ENCODE measurements at regions not wholly inside any gene's neighbourhood (a gene's known extent, or its start where the extent isn't known, plus 50 kb on each side); places are given as distances from the start of the nearest gene placed in this dataset.

DNA sequence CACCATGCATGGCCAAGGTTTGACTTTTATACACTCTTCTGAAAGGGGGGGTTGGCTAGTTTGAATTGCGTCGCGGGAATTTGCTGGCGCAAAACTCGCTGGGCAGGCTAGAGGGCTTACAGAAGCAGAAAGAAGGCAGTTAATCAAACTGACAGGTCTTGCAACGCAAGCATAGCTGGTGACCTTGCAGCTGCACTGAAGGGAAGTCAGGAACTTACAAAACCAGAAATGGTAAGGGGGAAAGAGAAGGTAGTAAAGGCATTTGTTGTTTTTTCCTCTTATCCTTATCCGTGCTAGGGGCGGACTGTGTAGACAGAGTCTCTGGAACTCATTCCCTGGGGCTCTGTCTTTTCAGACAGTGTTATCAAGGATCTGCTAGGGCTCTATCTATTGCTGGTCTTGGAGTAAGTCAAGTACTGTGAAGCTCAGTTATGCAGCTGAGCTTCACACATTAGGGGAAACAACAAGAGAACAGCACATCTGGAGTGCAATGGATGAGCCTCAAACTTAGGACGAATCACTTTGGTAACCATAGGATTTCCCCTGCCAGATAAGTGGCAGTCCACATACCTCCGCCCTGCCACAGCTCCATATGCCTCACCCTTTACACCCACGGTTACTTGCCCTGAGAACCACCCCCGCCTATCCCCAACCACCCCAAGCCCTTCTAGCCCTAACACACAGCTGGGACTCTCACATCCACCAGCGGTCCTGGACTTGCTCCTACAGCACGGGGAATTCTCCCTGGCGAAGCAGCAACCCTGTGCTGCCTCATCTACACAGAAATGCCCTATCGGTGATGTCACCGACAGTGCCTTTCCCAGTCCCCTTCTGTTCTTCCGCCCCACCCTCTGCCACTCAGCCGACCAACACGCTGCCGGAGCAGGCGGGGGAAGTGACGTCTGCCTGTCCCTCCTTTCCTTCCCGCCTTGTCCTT lies 251.4 kb downstream of the FAM72C start:
- no peak overlapping the region for H4K5ac ChIP-seq (ENCODE audit: insufficient read length, low read depth, low read length)
- H2BK120ac ChIP-seq (replicated peaks; ENCODE audit: low read depth, low read length): no peak overlapping the region
- no peak overlapping the region for H3K27ac ChIP-seq (ENCODE audit: low read depth, low read length)
- H3K14ac ChIP-seq (ENCODE audit: insufficient read length): no peak overlapping the region
- no peaks in the 10 kb centered on the region for H3K23me2 ChIP-seq (ENCODE audit: low read depth, low read length)
- H3K4me3 ChIP-seq (ENCODE audit: extremely low read depth in 1 of 4, insufficient read depth in 2 of 4, low read depth in 3 of 4, low read length in 4 of 4): peak overlapping the region in 1 of 4 experiments; percentile 25; a peak in 1 of 8 replicates
- peak overlapping the region; percentile 71 for H3K18ac ChIP-seq (ENCODE audit: extremely low read depth, low read length)
- no peak overlapping the region for H3K56ac ChIP-seq (replicated peaks; ENCODE audit: insufficient read length, low read depth, low read length)
- H3K79me2 ChIP-seq (ENCODE audit: control insufficient read depth in 1 of 2, insufficient read depth in 2 of 2, low read length in 2 of 2): no peaks in the 10 kb centered on the region
- no peak overlapping the region for H3K4ac ChIP-seq (replicated peaks; ENCODE audit: insufficient read length, low read depth, low read length)
- no peak overlapping the region for H4K8ac ChIP-seq (ENCODE audit: extremely low read depth, insufficient read depth, low read length)
- no peak overlapping the region for H2BK15ac ChIP-seq (ENCODE audit: low read length)
- H3K4me1 ChIP-seq (replicated peaks in 1 of 4; ENCODE audit: control insufficient read depth in 3 of 4, insufficient read depth in 4 of 4, low read length in 3 of 4): 0 out of 7 replicates have a peak, but pooled peaks cover 0 to 2% (median 0%) of the 10 kb centered on the region in 4 experiments
- H2BK5ac ChIP-seq (ENCODE audit: low read depth, low read length): peak overlapping the region; percentile 99; the same call in 1 of the 2 replicates
- DNase-seq (ENCODE audit: low read depth in 1 of 2, low spot score in 2 of 2) (peak in 1 of 2 experiments; percentile 61), FAIRE-seq (no peak)
- H2AK5ac ChIP-seq (ENCODE audit: low read depth, low read length): no peak overlapping the region
- no peak overlapping the region for H4K91ac ChIP-seq (replicated peaks; ENCODE audit: insufficient read length, low read length)
- no peak overlapping the region for H2AFZ ChIP-seq (ENCODE audit: low read length)
- 87% methylated on average over 13 of the region's 24 CpGs; no CpG with 5 or more reads in 1 of the 2 experiments for WGBS, 2 experiments (ENCODE audit: extremely low coverage in 1 of 2, insufficient coverage in 1 of 2, insufficient read length in 1 of 2, insufficient replicate concordance in 2 of 2, low coverage in 1 of 2, low lambda C conversion rate in 2 of 2, missing lambda C conversion rate in 1 of 2)
- H3K36me3 ChIP-seq (ENCODE audit: control insufficient read depth in 2 of 4, insufficient read depth in 4 of 4, low read length in 3 of 4): no peaks in the 10 kb centered on the region
- POLR2A ChIA-PET (ENCODE audit: partially characterized antibody): interaction anchor here (0.7 to 1.4 kb wide), 6 partner anchors 10 to 826 kb away, joined by 3 to 5 read pairs (median 3); no protein-coding TSS in a partner anchor
- no peaks in the 10 kb centered on the region for H4K20me1 ChIP-seq (replicated peaks in 1 of 2; ENCODE audit: control insufficient read depth in 1 of 2, insufficient read depth in 2 of 2, low read length in 2 of 2)
- no peak overlapping the region for H2BK20ac ChIP-seq (ENCODE audit: low read length)
- no peak overlapping the region for H3K23ac ChIP-seq (ENCODE audit: insufficient read length)
- TF ChIP-seq RXRA (IDR thresholded peaks at IDR 0.05; ENCODE audit: insufficient read depth, low read depth, low read length): no peak
- TF ChIP-seq JUN (IDR thresholded peaks at IDR 0.05; ENCODE audit: low read depth, low read length): no peak
- no peak for TF ChIP-seq KDM4A (IDR thresholded peaks at IDR 0.05; ENCODE audit: low read depth, low read length, severe bottlenecking)
- TF ChIP-seq BCL11A (IDR thresholded peaks at IDR 0.05; ENCODE audit: low read depth in 2 of 2, low read length in 2 of 2): no peak
- TF ChIP-seq POLR2AphosphoS5 (IDR thresholded peaks at IDR 0.05; ENCODE audit: low read depth, low read length): no peak
- no peak for TF ChIP-seq NANOG (IDR thresholded peaks at IDR 0.05; ENCODE audit: insufficient read depth, low read depth, low read length, poor library complexity, severe bottlenecking)
- TF ChIP-seq RNF2 (IDR thresholded peaks at IDR 0.05; ENCODE audit: borderline replicate concordance, low read depth, low read length, missing control alignments, poor library complexity, severe bottlenecking): no peak
- no peak for TF ChIP-seq GABPA (IDR thresholded peaks at IDR 0.05; ENCODE audit: borderline replicate concordance, insufficient read depth, low read length)
- no peak for TF ChIP-seq TEAD4 (IDR thresholded peaks at IDR 0.05; ENCODE audit: low read depth, low read length)
- peak overlapping the region in 1 of 4 experiments; percentile 50; a peak in 1 of 7 replicates for H3K9ac ChIP-seq (replicated peaks in 1 of 4; ENCODE audit: extremely low read depth in 1 of 4, low read depth in 3 of 4, low read length in 3 of 4)
- CTCF ChIA-PET (ENCODE audit: partially characterized antibody): no interaction called here
- peak overlapping the region in 1 of 2 experiments; percentile 77; a peak in 2 of 4 replicates for H3K4me2 ChIP-seq (ENCODE audit: insufficient read depth in 1 of 2, low read depth in 2 of 2, low read length in 2 of 2)
- no peak overlapping the region for H2BK12ac ChIP-seq (ENCODE audit: low read depth, low read length)
- H3K79me1 ChIP-seq (ENCODE audit: low read depth, low read length): no peaks in the 10 kb centered on the region
- H3K27me3 ChIP-seq (replicated peaks in 1 of 4; ENCODE audit: control insufficient read depth in 3 of 4, extremely low read depth in 1 of 4, insufficient read depth in 3 of 4, low read length in 3 of 4): no peaks in the 10 kb centered on the region
- peaks cover 0 to 32% of the 10 kb centered on the region in 2 experiments; a peak in 2 of 4 replicates for H3K9me3 ChIP-seq (ENCODE audit: insufficient read depth in 2 of 2, low read depth in 1 of 2, low read length in 1 of 2)
